T-helper 17 cell (primary cell): ENCODE measurements at regions not wholly inside any gene's neighbourhood (a gene's known extent, or its start where the extent isn't known, plus 50 kb on each side); places are given as distances from the start of the nearest gene placed in this dataset.
"Not testable (repeated sequence)": the region's sequence is repeated elsewhere in the genome, so short reads cannot be mapped to it uniquely, and the experiment has no call there.

Source experiments
- ATAC-seq: fragments of 150-1000 bp; cut with Tn5 transposase; 2 replicates; pipeline ENCODE4 v1.10.0; 2021; ENCODE audit warnings: mild to moderate bottlenecking, moderate library complexity
- DNase-seq, 3 donors: peaks; one replicate each; pipeline versions ENCODE4 v3.0.0 to v3.0.0-alpha.2; 2020 to 2021
- H3K9me3 ChIP-seq: one replicate; pipeline ENCODE4 v1.7.0; 2013; ENCODE audit warnings: low read length, mild to moderate bottlenecking; ENCODE audit not compliant: control insufficient read depth, poor library complexity, severe bottlenecking
- H3K27ac Mint-ChIP-seq: one replicate; pipeline ENCODE4 v1.8.0; 2022; ENCODE audit warnings: mild to moderate bottlenecking, moderate library complexity, mixed read lengths
- H3K27me3 Mint-ChIP-seq: one replicate; pipeline ENCODE4 v1.8.0; 2022; ENCODE audit warnings: mixed read lengths
- H3K36me3 Mint-ChIP-seq: one replicate; pipeline ENCODE4 v1.8.0; 2022; ENCODE audit warnings: low read depth, mixed read lengths
- H3K4me1 Mint-ChIP-seq: one replicate; pipeline ENCODE4 v1.8.0; 2022; ENCODE audit warnings: mild to moderate bottlenecking, mixed read lengths
- H3K4me3 Mint-ChIP-seq: one replicate; pipeline ENCODE4 v1.8.0; 2022; ENCODE audit warnings: mild to moderate bottlenecking, moderate library complexity, mixed read lengths

- ATAC-seq (no peak), DNase-seq (no peak)
- H3K4me1 Mint-ChIP-seq, result no peaks in the 10 kb centered on the region
- H3K27me3 Mint-ChIP-seq, result peaks cover 16% of the 10 kb centered on the region
- peaks cover 2% of the 10 kb centered on the region for H3K36me3 Mint-ChIP-seq
- no peaks in the 10 kb centered on the region for H3K9me3 ChIP-seq
- no peak overlapping the region for H3K27ac Mint-ChIP-seq
- no peak overlapping the region for H3K4me3 Mint-ChIP-seq
Measured at GRCh38 chr1:2952371-2952770, 68.9 kb upstream of the ACTRT2 start.

GRCh38 chr1:2952992-2953391, 68.3 kb upstream of the ACTRT2 start:
- H3K27me3 Mint-ChIP-seq, result peaks cover 16% of the 10 kb centered on the region
- no peak overlapping the region for H3K27ac Mint-ChIP-seq
- peaks cover 2% of the 10 kb centered on the region for H3K36me3 Mint-ChIP-seq
- H3K4me1 Mint-ChIP-seq, result no peaks in the 10 kb centered on the region
- DNase-seq (no peak), ATAC-seq (no peak)
- H3K4me3 Mint-ChIP-seq, result no peak overlapping the region
- peaks cover 2% of the 10 kb centered on the region for H3K9me3 ChIP-seq

GRCh38 chr1:2953688-2954285, 67.5 kb upstream of the ACTRT2 start:
- no peak for DNase-seq
- Mint-ChIP-seq H3K36me3 (peaks cover 2% of the 10 kb centered on the region), H3K4me1 (no peaks in the 10 kb centered on the region), H3K27ac (no peak overlapping the region), H3K27me3 (peaks cover 12% of the 10 kb centered on the region), H3K4me3 (no peak overlapping the region)
- peaks cover 2% of the 10 kb centered on the region for H3K9me3 ChIP-seq
- no peak for ATAC-seq

GRCh38 chr1:2955652-2956051, 65.6 kb upstream of the ACTRT2 start:
- Mint-ChIP-seq H3K27ac (no peak overlapping the region), H3K36me3 (peaks cover under 1% of the 10 kb centered on the region), H3K27me3 (peaks cover 13% of the 10 kb centered on the region), H3K4me1 (no peaks in the 10 kb centered on the region), H3K4me3 (no peak overlapping the region)
- ATAC-seq (no peak), DNase-seq (no peak)
- peaks cover 2% of the 10 kb centered on the region for H3K9me3 ChIP-seq

- ATAC-seq, result no peak
Measured at GRCh38 chr1:2956576-2956975, 64.7 kb upstream of the ACTRT2 start.

GRCh38 chr1:2957329-2957728, 63.9 kb upstream of the ACTRT2 start:
- Mint-ChIP-seq H3K27ac (no peak overlapping the region), H3K4me1 (no peaks in the 10 kb centered on the region), H3K27me3 (peaks cover 7% of the 10 kb centered on the region), H3K36me3 (no peaks in the 10 kb centered on the region), H3K4me3 (no peak overlapping the region)
- H3K9me3 ChIP-seq, result peaks cover 2% of the 10 kb centered on the region
- ATAC-seq (no peak), DNase-seq (no peak)

More at GRCh38 chr1:2956576-2956975, 64.7 kb upstream of the ACTRT2 start:
- peaks cover 2% of the 10 kb centered on the region for H3K9me3 ChIP-seq
- DNase-seq, result no peak
- Mint-ChIP-seq H3K27ac (no peak overlapping the region), H3K36me3 (no peaks in the 10 kb centered on the region), H3K4me1 (no peaks in the 10 kb centered on the region), H3K27me3 (peaks cover 7% of the 10 kb centered on the region), H3K4me3 (no peak overlapping the region)

GRCh38 chr1:2959881-2960280, 61.4 kb upstream of the ACTRT2 start:
- peaks cover 13% of the 10 kb centered on the region for H3K27me3 Mint-ChIP-seq
- DNase-seq, H3K9me3 ChIP-seq, H3K4me1 Mint-ChIP-seq, H3K27ac Mint-ChIP-seq, H3K4me3 Mint-ChIP-seq, H3K36me3 Mint-ChIP-seq, ATAC-seq: not testable (repeated sequence)

- H3K4me3 Mint-ChIP-seq, result no peak overlapping the region
- no peak overlapping the region for H3K27ac Mint-ChIP-seq
- no peaks in the 10 kb centered on the region for H3K4me1 Mint-ChIP-seq
- ATAC-seq (no peak), DNase-seq (no peak)
- H3K27me3 Mint-ChIP-seq, result peaks cover 13% of the 10 kb centered on the region
- H3K36me3 Mint-ChIP-seq, result no peaks in the 10 kb centered on the region
- peaks cover 2% of the 10 kb centered on the region for H3K9me3 ChIP-seq
Measured at GRCh38 chr1:2961081-2961480, 60.2 kb upstream of the ACTRT2 start.

- H3K4me3 Mint-ChIP-seq, result no peak overlapping the region
- no peaks in the 10 kb centered on the region for H3K4me1 Mint-ChIP-seq
- H3K9me3 ChIP-seq, result peaks cover 2% of the 10 kb centered on the region
- H3K27ac Mint-ChIP-seq, result no peak overlapping the region
- no peaks in the 10 kb centered on the region for H3K36me3 Mint-ChIP-seq
- DNase-seq (no peak), ATAC-seq (no peak)
- H3K27me3 Mint-ChIP-seq, result peaks cover 13% of the 10 kb centered on the region
Measured at GRCh38 chr1:2961661-2962060, 59.6 kb upstream of the ACTRT2 start.

GRCh38 chr1:2962061-2962460, 59.2 kb upstream of the ACTRT2 start:
- peaks cover 2% of the 10 kb centered on the region for H3K9me3 ChIP-seq
- no peak overlapping the region for H3K27ac Mint-ChIP-seq
- no peaks in the 10 kb centered on the region for H3K36me3 Mint-ChIP-seq
- DNase-seq (no peak), ATAC-seq (no peak)
- no peaks in the 10 kb centered on the region for H3K4me1 Mint-ChIP-seq
- peaks cover 13% of the 10 kb centered on the region for H3K27me3 Mint-ChIP-seq
- H3K4me3 Mint-ChIP-seq, result no peak overlapping the region

GRCh38 chr1:2962541-2962940, 58.7 kb upstream of the ACTRT2 start:
- Mint-ChIP-seq H3K27me3 (peaks cover 13% of the 10 kb centered on the region), H3K4me1 (no peaks in the 10 kb centered on the region)

GRCh38 chr1:2962946-2963345, 58.3 kb upstream of the ACTRT2 start:
- H3K27me3 Mint-ChIP-seq, result peaks cover 13% of the 10 kb centered on the region
- no peak overlapping the region for H3K27ac Mint-ChIP-seq
- ATAC-seq (no peak), DNase-seq (no peak)
- H3K4me1 Mint-ChIP-seq, result no peaks in the 10 kb centered on the region
- no peaks in the 10 kb centered on the region for H3K9me3 ChIP-seq
- H3K36me3 Mint-ChIP-seq, result no peaks in the 10 kb centered on the region
- no peak overlapping the region for H3K4me3 Mint-ChIP-seq

More at GRCh38 chr1:2962541-2962940, 58.7 kb upstream of the ACTRT2 start:
- Mint-ChIP-seq H3K36me3 (no peaks in the 10 kb centered on the region), H3K27ac (no peak overlapping the region), H3K4me3 (no peak overlapping the region)
- H3K9me3 ChIP-seq, result peaks cover 2% of the 10 kb centered on the region
- DNase-seq (no peak), ATAC-seq (no peak)

GRCh38 chr1:2965676-2966075, 55.6 kb upstream of the ACTRT2 start:
- H3K4me3 Mint-ChIP-seq, result no peak overlapping the region
- H3K27ac Mint-ChIP-seq, result no peak overlapping the region
- H3K4me1 Mint-ChIP-seq, result no peaks in the 10 kb centered on the region
- no peaks in the 10 kb centered on the region for H3K9me3 ChIP-seq
- ATAC-seq, result no peak
- H3K36me3 Mint-ChIP-seq, result no peaks in the 10 kb centered on the region
- DNase-seq, result no peak
- peaks cover 10% of the 10 kb centered on the region for H3K27me3 Mint-ChIP-seq

- no peak for ATAC-seq
- no peak overlapping the region for H3K27ac Mint-ChIP-seq
Measured at GRCh38 chr1:2966449-2967328, 54.6 kb upstream of the ACTRT2 start.

More at GRCh38 chr1:2966449-2967328, 54.6 kb upstream of the ACTRT2 start:
- Mint-ChIP-seq H3K36me3 (no peaks in the 10 kb centered on the region), H3K4me1 (no peaks in the 10 kb centered on the region), H3K4me3 (no peak overlapping the region), H3K27me3 (peaks cover 10% of the 10 kb centered on the region)
- DNase-seq, result no peak
- H3K9me3 ChIP-seq, result no peaks in the 10 kb centered on the region
